ENCODE measurements at regions not wholly inside any gene's neighbourhood (a gene's known extent, or its start where the extent isn't known, plus 50 kb on each side); places are given as distances from the start of the nearest gene placed in this dataset.
A peak's percentile ranks its signal among the peaks of the same experiment; 100 is the strongest.

- Mint-ChIP-seq H3K4me3 (no peak overlapping the region), H3K36me3 (ENCODE audit: low read depth) (no peaks in the 10 kb centered on the region), H3K4me1 (peaks cover 16% of the 10 kb centered on the region), H3K27ac (no peak overlapping the region), H3K27me3 (ENCODE audit: low read depth, poor library complexity) (peaks cover 9% of the 10 kb centered on the region), H3K9me3 (no peaks in the 10 kb centered on the region)
- no peak for TF ChIP-seq CTCF (IDR thresholded peaks at IDR 0.05)
- DNase-seq = no peak
Observed at GRCh38 chr12:11549119-11549518, 100.4 kb upstream of the ETV6 start.

- peak; percentile 47 for TF ChIP-seq CTCF (IDR thresholded peaks at IDR 0.05)
- Mint-ChIP-seq H3K4me3 (no peak overlapping the region), H3K27ac (no peak overlapping the region), H3K36me3 (ENCODE audit: low read depth) (no peaks in the 10 kb centered on the region), H3K9me3 (no peaks in the 10 kb centered on the region), H3K27me3 (ENCODE audit: low read depth, poor library complexity) (peaks cover 20% of the 10 kb centered on the region), H3K4me1 (peaks cover 4% of the 10 kb centered on the region)
- peak; percentile 49 for DNase-seq
Observed at GRCh38 chr12:11553871-11554533, 95.5 kb upstream of the ETV6 start.

GRCh38 chr12:11555195-11555594, 94.3 kb upstream of the ETV6 start:
- H3K4me3 Mint-ChIP-seq = no peak overlapping the region
- no peaks in the 10 kb centered on the region for H3K36me3 Mint-ChIP-seq (ENCODE audit: low read depth)
- no peak overlapping the region for H3K27ac Mint-ChIP-seq

GRCh38 chr12:11555743-11556625, 93.5 kb upstream of the ETV6 start:
- no peak for TF ChIP-seq CTCF (IDR thresholded peaks at IDR 0.05)
- Mint-ChIP-seq H3K36me3 (ENCODE audit: low read depth) (no peaks in the 10 kb centered on the region), H3K4me1 (peaks cover 4% of the 10 kb centered on the region), H3K9me3 (no peaks in the 10 kb centered on the region), H3K27me3 (ENCODE audit: low read depth, poor library complexity) (peaks cover 16% of the 10 kb centered on the region), H3K27ac (peak overlapping the region; percentile 11), H3K4me3 (no peak overlapping the region)
- DNase-seq = no peak

More at GRCh38 chr12:11555195-11555594, 94.3 kb upstream of the ETV6 start:
- Mint-ChIP-seq H3K27me3 (ENCODE audit: low read depth, poor library complexity) (peaks cover 20% of the 10 kb centered on the region), H3K4me1 (peaks cover 4% of the 10 kb centered on the region), H3K9me3 (no peaks in the 10 kb centered on the region)
- no peak for DNase-seq
- TF ChIP-seq CTCF (IDR thresholded peaks at IDR 0.05) = no peak

GRCh38 chr12:11556682-11557081, 92.8 kb upstream of the ETV6 start:
- no peaks in the 10 kb centered on the region for H3K9me3 Mint-ChIP-seq
- no peak for DNase-seq
- no peak overlapping the region for H3K4me3 Mint-ChIP-seq
- H3K36me3 Mint-ChIP-seq (ENCODE audit: low read depth) = no peaks in the 10 kb centered on the region
- peaks cover 16% of the 10 kb centered on the region for H3K27me3 Mint-ChIP-seq (ENCODE audit: low read depth, poor library complexity)
- peak overlapping the region; percentile 11 for H3K27ac Mint-ChIP-seq
- peaks cover 4% of the 10 kb centered on the region for H3K4me1 Mint-ChIP-seq
- no peak for TF ChIP-seq CTCF (IDR thresholded peaks at IDR 0.05)

Measured in nephron progenitor cell (in vitro differentiated cells).